H1 (cell line): ENCODE measurements at regions not wholly inside any gene's neighbourhood (a gene's known extent, or its start where the extent isn't known, plus 50 kb on each side); places are given as distances from the start of the nearest gene placed in this dataset.

ENCODE experiments used
- BACH1 ChIP-seq: IDR thresholded peaks from 2 replicates; pipeline ENCODE4 v1.6.1; 2012; ENCODE audit warnings: low read length, improper control_type of control experiment
- CHD2 ChIP-seq: IDR thresholded peaks from 2 replicates; pipeline ENCODE4 v1.6.1; 2012; ENCODE audit warnings: low read length, improper control_type of control experiment
- CTBP2 ChIP-seq: IDR thresholded peaks from 2 replicates; pipeline ENCODE4 v1.7.0; 2011; ENCODE audit warnings: borderline replicate concordance, mild to moderate bottlenecking, moderate library complexity, mixed read lengths, low read length; ENCODE audit not compliant: insufficient read depth, insufficient read length
- EZH2 ChIP-seq: fragments of 200-600 bp; sonication (generic); IDR thresholded peaks from 2 replicates; pipeline ENCODE4 v1.7.1; 2012; ENCODE audit warnings: low read depth, mild to moderate bottlenecking, moderate library complexity, low read length, inconsistent platforms; ENCODE audit not compliant: severe bottlenecking
- KDM4A ChIP-seq: IDR thresholded peaks from one replicate; pipeline ENCODE4 v1.7.1; 2012; ENCODE audit warnings: low read depth, mild to moderate bottlenecking, moderate library complexity, low read length, inconsistent platforms; ENCODE audit not compliant: severe bottlenecking
- PHF8 ChIP-seq: fragments of 200-600 bp; sonication (generic); conservative IDR thresholded peaks from 2 replicates; pipeline ENCODE4 v1.7.1; 2012; ENCODE audit warnings: low read depth, mild to moderate bottlenecking, inconsistent platforms, low read length, moderate library complexity
- POLR2AphosphoS5 ChIP-seq: IDR thresholded peaks from 2 replicates; pipeline ENCODE4 v1.6.1; 2011; ENCODE audit warnings: low read depth, low read length
- SIX5 ChIP-seq: IDR thresholded peaks from 2 replicates; pipeline ENCODE4 v1.6.1; 2011; ENCODE audit warnings: mild to moderate bottlenecking, low read depth, low read length
- TF ChIP-seq, protein P1 (sequence below): fragments of 300-600 bp; sonication (generic); IDR thresholded peaks from 2 replicates; pipeline ENCODE4 v1.7.1; 2012; ENCODE audit warnings: low read length, moderate library complexity, mild to moderate bottlenecking, inconsistent platforms; ENCODE audit not compliant: insufficient replicate concordance
- TF ChIP-seq, protein P2 (sequence below): IDR thresholded peaks from 2 replicates; pipeline ENCODE4 v1.6.1; 2011; ENCODE audit warnings: low read length, improper control_type of control experiment

GRCh38 chr13:81106348-81106747, 765.4 kb upstream of the SPRY2 start (continued):
- TF ChIP-seq, protein P1, sequence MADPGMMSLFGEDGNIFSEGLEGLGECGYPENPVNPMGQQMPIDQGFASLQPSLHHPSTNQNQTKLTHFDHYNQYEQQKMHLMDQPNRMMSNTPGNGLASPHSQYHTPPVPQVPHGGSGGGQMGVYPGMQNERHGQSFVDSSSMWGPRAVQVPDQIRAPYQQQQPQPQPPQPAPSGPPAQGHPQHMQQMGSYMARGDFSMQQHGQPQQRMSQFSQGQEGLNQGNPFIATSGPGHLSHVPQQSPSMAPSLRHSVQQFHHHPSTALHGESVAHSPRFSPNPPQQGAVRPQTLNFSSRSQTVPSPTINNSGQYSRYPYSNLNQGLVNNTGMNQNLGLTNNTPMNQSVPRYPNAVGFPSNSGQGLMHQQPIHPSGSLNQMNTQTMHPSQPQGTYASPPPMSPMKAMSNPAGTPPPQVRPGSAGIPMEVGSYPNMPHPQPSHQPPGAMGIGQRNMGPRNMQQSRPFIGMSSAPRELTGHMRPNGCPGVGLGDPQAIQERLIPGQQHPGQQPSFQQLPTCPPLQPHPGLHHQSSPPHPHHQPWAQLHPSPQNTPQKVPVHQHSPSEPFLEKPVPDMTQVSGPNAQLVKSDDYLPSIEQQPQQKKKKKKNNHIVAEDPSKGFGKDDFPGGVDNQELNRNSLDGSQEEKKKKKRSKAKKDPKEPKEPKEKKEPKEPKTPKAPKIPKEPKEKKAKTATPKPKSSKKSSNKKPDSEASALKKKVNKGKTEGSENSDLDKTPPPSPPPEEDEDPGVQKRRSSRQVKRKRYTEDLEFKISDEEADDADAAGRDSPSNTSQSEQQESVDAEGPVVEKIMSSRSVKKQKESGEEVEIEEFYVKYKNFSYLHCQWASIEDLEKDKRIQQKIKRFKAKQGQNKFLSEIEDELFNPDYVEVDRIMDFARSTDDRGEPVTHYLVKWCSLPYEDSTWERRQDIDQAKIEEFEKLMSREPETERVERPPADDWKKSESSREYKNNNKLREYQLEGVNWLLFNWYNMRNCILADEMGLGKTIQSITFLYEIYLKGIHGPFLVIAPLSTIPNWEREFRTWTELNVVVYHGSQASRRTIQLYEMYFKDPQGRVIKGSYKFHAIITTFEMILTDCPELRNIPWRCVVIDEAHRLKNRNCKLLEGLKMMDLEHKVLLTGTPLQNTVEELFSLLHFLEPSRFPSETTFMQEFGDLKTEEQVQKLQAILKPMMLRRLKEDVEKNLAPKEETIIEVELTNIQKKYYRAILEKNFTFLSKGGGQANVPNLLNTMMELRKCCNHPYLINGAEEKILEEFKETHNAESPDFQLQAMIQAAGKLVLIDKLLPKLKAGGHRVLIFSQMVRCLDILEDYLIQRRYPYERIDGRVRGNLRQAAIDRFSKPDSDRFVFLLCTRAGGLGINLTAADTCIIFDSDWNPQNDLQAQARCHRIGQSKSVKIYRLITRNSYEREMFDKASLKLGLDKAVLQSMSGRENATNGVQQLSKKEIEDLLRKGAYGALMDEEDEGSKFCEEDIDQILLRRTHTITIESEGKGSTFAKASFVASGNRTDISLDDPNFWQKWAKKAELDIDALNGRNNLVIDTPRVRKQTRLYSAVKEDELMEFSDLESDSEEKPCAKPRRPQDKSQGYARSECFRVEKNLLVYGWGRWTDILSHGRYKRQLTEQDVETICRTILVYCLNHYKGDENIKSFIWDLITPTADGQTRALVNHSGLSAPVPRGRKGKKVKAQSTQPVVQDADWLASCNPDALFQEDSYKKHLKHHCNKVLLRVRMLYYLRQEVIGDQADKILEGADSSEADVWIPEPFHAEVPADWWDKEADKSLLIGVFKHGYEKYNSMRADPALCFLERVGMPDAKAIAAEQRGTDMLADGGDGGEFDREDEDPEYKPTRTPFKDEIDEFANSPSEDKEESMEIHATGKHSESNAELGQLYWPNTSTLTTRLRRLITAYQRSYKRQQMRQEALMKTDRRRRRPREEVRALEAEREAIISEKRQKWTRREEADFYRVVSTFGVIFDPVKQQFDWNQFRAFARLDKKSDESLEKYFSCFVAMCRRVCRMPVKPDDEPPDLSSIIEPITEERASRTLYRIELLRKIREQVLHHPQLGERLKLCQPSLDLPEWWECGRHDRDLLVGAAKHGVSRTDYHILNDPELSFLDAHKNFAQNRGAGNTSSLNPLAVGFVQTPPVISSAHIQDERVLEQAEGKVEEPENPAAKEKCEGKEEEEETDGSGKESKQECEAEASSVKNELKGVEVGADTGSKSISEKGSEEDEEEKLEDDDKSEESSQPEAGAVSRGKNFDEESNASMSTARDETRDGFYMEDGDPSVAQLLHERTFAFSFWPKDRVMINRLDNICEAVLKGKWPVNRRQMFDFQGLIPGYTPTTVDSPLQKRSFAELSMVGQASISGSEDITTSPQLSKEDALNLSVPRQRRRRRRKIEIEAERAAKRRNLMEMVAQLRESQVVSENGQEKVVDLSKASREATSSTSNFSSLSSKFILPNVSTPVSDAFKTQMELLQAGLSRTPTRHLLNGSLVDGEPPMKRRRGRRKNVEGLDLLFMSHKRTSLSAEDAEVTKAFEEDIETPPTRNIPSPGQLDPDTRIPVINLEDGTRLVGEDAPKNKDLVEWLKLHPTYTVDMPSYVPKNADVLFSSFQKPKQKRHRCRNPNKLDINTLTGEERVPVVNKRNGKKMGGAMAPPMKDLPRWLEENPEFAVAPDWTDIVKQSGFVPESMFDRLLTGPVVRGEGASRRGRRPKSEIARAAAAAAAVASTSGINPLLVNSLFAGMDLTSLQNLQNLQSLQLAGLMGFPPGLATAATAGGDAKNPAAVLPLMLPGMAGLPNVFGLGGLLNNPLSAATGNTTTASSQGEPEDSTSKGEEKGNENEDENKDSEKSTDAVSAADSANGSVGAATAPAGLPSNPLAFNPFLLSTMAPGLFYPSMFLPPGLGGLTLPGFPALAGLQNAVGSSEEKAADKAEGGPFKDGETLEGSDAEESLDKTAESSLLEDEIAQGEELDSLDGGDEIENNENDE: no peak
- TF ChIP-seq CTBP2 (no peak), BACH1 (no peak), EZH2 (no peak), CHD2 (no peak), POLR2AphosphoS5 (no peak), SIX5 (no peak), KDM4A (no peak), PHF8 (no peak)
- TF ChIP-seq, protein P2, sequence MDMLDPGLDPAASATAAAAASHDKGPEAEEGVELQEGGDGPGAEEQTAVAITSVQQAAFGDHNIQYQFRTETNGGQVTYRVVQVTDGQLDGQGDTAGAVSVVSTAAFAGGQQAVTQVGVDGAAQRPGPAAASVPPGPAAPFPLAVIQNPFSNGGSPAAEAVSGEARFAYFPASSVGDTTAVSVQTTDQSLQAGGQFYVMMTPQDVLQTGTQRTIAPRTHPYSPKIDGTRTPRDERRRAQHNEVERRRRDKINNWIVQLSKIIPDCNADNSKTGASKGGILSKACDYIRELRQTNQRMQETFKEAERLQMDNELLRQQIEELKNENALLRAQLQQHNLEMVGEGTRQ: no peak
